HEK293 (cell line): ENCODE measurements at regions not wholly inside any gene's neighbourhood (a gene's known extent, or its start where the extent isn't known, plus 50 kb on each side); places are given as distances from the start of the nearest gene placed in this dataset.

Experiments
- CTCF ChIA-PET: fragments of 350-600 bp; formaldehyde crosslinking; extraction: SDS; loops from one replicate; lab custom pipeline; 2021; ENCODE audit warnings: antibody characterized with exemption; lab: Yijun Ruan, JAX
- POLR2A ChIA-PET: fragments of 300-600 bp; formaldehyde crosslinking; extraction: SDS; loops from one replicate; lab custom pipeline; 2020; ENCODE audit warnings: antibody characterized with exemption, inconsistent platforms; lab: Yijun Ruan, JAX
- H3K27ac ChIP-seq: fragments of 200-500 bp; sonication (Bioruptor generic); 2 replicates; pipeline ENCODE4 v1.5.1; 2014; ENCODE audit warnings: low read depth, low read length, control low read depth, inconsistent platforms; ENCODE audit errors: extremely low read depth
- H3K36me3 ChIP-seq, 2 experiments: fragments of 200-500 bp in 1 of 2; sonication (Bioruptor generic) in 1 of 2; 1 replicate in 1 of 2; 2 replicates in 1 of 2; pipeline ENCODE4 v1.5.1; 2014 to 2017; ENCODE audit warnings: inconsistent platforms in 2 of 2, low read length in 2 of 2; ENCODE audit not compliant: control insufficient read depth in 2 of 2, insufficient read depth in 1 of 2
- H3K4me1 ChIP-seq: fragments of 200-500 bp; sonication (Bioruptor generic); 2 replicates; pipeline ENCODE4 v1.5.1; 2014; ENCODE audit warnings: mild to moderate bottlenecking, low read length, inconsistent platforms; ENCODE audit not compliant: control insufficient read depth, insufficient read depth
- H3K4me3 ChIP-seq: 2 replicates; pipeline ENCODE4 v1.5.1; 2011; ENCODE audit warnings: low read depth, mild to moderate bottlenecking, control low read depth, low read length, moderate library complexity
- H3K9me3 ChIP-seq: fragments of 200-500 bp; sonication (Bioruptor generic); 2 replicates; pipeline ENCODE4 v1.5.1; 2014; ENCODE audit warnings: low read depth, low read length, inconsistent platforms; ENCODE audit not compliant: control insufficient read depth, insufficient read depth
- CTCF ChIP-seq: fragments of 450-650 bp; formaldehyde crosslinking; IDR thresholded peaks from 2 replicates; pipeline ENCODE4 v1.5.1; 2016; ENCODE audit warnings: missing biosample characterization, missing genetic modification characterization
- GLIS1 ChIP-seq: fragments of 450-650 bp; formaldehyde crosslinking; IDR thresholded peaks from 2 replicates; pipeline ENCODE4 v1.5.1; 2016; ENCODE audit warnings: missing biosample characterization, missing genetic modification characterization
- GLIS2 ChIP-seq: fragments of 450-650 bp; formaldehyde crosslinking; IDR thresholded peaks from 2 replicates; pipeline ENCODE4 v1.5.1; 2016; ENCODE audit warnings: missing biosample characterization, missing genetic modification characterization
- KLF1 ChIP-seq: fragments of 450-650 bp; formaldehyde crosslinking; IDR thresholded peaks from 2 replicates; pipeline ENCODE4 v1.5.1; 2016; ENCODE audit warnings: missing biosample characterization, missing genetic modification characterization
- SCRT1 ChIP-seq: fragments of 450-650 bp; formaldehyde crosslinking; IDR thresholded peaks from 2 replicates; pipeline ENCODE4 v1.5.1; 2016; ENCODE audit warnings: missing biosample characterization, missing genetic modification characterization, borderline replicate concordance
- ZBTB1 ChIP-seq: fragments of 450-650 bp; formaldehyde crosslinking; IDR thresholded peaks from 2 replicates; pipeline ENCODE4 v1.5.1; 2016; ENCODE audit warnings: missing biosample characterization, missing genetic modification characterization
- ZBTB44 ChIP-seq: fragments of 450-650 bp; IDR thresholded peaks from 2 replicates; pipeline ENCODE4 v1.5.1; 2018; ENCODE audit warnings: missing biosample characterization, mild to moderate bottlenecking, missing genetic modification characterization
- ZBTB7A ChIP-seq: fragments of 450-650 bp; formaldehyde crosslinking; IDR thresholded peaks from 2 replicates; pipeline ENCODE4 v1.5.1; 2016; ENCODE audit warnings: low read depth, missing biosample characterization, missing genetic modification characterization
- ZEB2 ChIP-seq: fragments of 450-650 bp; formaldehyde crosslinking; IDR thresholded peaks from 2 replicates; pipeline ENCODE4 v1.5.1; 2016; ENCODE audit warnings: missing biosample characterization, missing genetic modification characterization
- ZFP41 ChIP-seq: fragments of 450-650 bp; formaldehyde crosslinking; IDR thresholded peaks from 2 replicates; pipeline ENCODE4 v1.5.1; 2016; ENCODE audit warnings: missing biosample characterization, missing genetic modification characterization, borderline replicate concordance
- ZIC2 ChIP-seq: fragments of 450-650 bp; formaldehyde crosslinking; IDR thresholded peaks from 2 replicates; pipeline ENCODE4 v1.5.1; 2016; ENCODE audit warnings: missing biosample characterization, missing genetic modification characterization
- ZNF10 ChIP-seq: fragments of 450-650 bp; formaldehyde crosslinking; IDR thresholded peaks from 2 replicates; pipeline ENCODE4 v1.5.1; 2017; ENCODE audit warnings: missing biosample characterization, missing genetic modification characterization
- ZNF112 ChIP-seq: fragments of 450-650 bp; formaldehyde crosslinking; IDR thresholded peaks from 2 replicates; pipeline ENCODE4 v1.5.0; 2017; ENCODE audit warnings: missing biosample characterization, missing genetic modification characterization
- ZNF121 ChIP-seq: fragments of 450-650 bp; formaldehyde crosslinking; IDR thresholded peaks from 2 replicates; pipeline ENCODE4 v1.5.1; 2016; ENCODE audit warnings: missing biosample characterization, missing genetic modification characterization
- ZNF138 ChIP-seq: fragments of 450-650 bp; formaldehyde crosslinking; IDR thresholded peaks from 2 replicates; pipeline ENCODE4 v1.5.1; 2016; ENCODE audit warnings: missing biosample characterization, missing genetic modification characterization, borderline replicate concordance
- ZNF174 ChIP-seq: fragments of 450-650 bp; formaldehyde crosslinking; IDR thresholded peaks from 2 replicates; pipeline ENCODE4 v1.5.0; 2017; ENCODE audit warnings: missing biosample characterization, mild to moderate bottlenecking, missing genetic modification characterization
- ZNF19 ChIP-seq: fragments of 450-650 bp; formaldehyde crosslinking; IDR thresholded peaks from 2 replicates; pipeline ENCODE4; 2016; ENCODE audit warnings: missing biosample characterization, missing genetic modification characterization, low read depth
- ZNF202 ChIP-seq: fragments of 450-650 bp; formaldehyde crosslinking; IDR thresholded peaks from 2 replicates; pipeline ENCODE4 v1.5.1; 2016; ENCODE audit warnings: missing biosample characterization, missing genetic modification characterization, borderline replicate concordance
- ZNF354C ChIP-seq: fragments of 450-650 bp; formaldehyde crosslinking; IDR thresholded peaks from 2 replicates; pipeline ENCODE4 v1.5.1; 2016; ENCODE audit warnings: missing biosample characterization, missing genetic modification characterization, low read depth, borderline replicate concordance
- ZNF426 ChIP-seq: fragments of 450-650 bp; formaldehyde crosslinking; IDR thresholded peaks from 2 replicates; pipeline ENCODE4 v1.5.1; 2017; ENCODE audit warnings: missing biosample characterization, missing genetic modification characterization, mild to moderate bottlenecking, inconsistent platforms, moderate library complexity
- ZNF433 ChIP-seq: fragments of 450-650 bp; formaldehyde crosslinking; IDR thresholded peaks from 2 replicates; pipeline ENCODE4 v1.5.1; 2016; ENCODE audit warnings: missing biosample characterization, missing genetic modification characterization, low read depth
- ZNF48 ChIP-seq: fragments of 450-650 bp; formaldehyde crosslinking; IDR thresholded peaks from 2 replicates; pipeline ENCODE4 v1.5.1; 2016; ENCODE audit warnings: missing biosample characterization, missing genetic modification characterization
- ZNF514 ChIP-seq: fragments of 450-650 bp; formaldehyde crosslinking; IDR thresholded peaks from 2 replicates; pipeline ENCODE4 v1.5.1; 2016; ENCODE audit warnings: missing biosample characterization, missing genetic modification characterization
- ZNF558 ChIP-seq: fragments of 450-650 bp; formaldehyde crosslinking; IDR thresholded peaks from 2 replicates; pipeline ENCODE4 v1.5.1; 2016; ENCODE audit warnings: missing biosample characterization, missing genetic modification characterization
- ZNF600 ChIP-seq: fragments of 450-650 bp; formaldehyde crosslinking; IDR thresholded peaks from 2 replicates; pipeline ENCODE4 v1.5.1; 2016; ENCODE audit warnings: missing biosample characterization, missing genetic modification characterization
- ZNF623 ChIP-seq: fragments of 450-650 bp; formaldehyde crosslinking; IDR thresholded peaks from 2 replicates; pipeline ENCODE4 v1.5.1; 2016; ENCODE audit warnings: missing biosample characterization, missing genetic modification characterization
- ZNF660 ChIP-seq: fragments of 450-650 bp; IDR thresholded peaks from 2 replicates; pipeline ENCODE4 v1.5.1; 2018; ENCODE audit warnings: missing biosample characterization, mild to moderate bottlenecking, missing genetic modification characterization
- ZNF768 ChIP-seq: fragments of 450-650 bp; formaldehyde crosslinking; IDR thresholded peaks from 2 replicates; pipeline ENCODE4 v1.5.1; 2018; ENCODE audit warnings: missing biosample characterization, mild to moderate bottlenecking, missing genetic modification characterization
- ZNF776 ChIP-seq: fragments of 450-650 bp; formaldehyde crosslinking; IDR thresholded peaks from 2 replicates; pipeline ENCODE4 v1.5.0; 2017; ENCODE audit warnings: missing biosample characterization, missing genetic modification characterization, borderline replicate concordance
- ZNF830 ChIP-seq: fragments of 450-650 bp; IDR thresholded peaks from 2 replicates; pipeline ENCODE4 v1.5.0; 2018; ENCODE audit warnings: missing biosample characterization, missing genetic modification characterization, low read depth, mild to moderate bottlenecking, moderate library complexity
- ZSCAN23 ChIP-seq: fragments of 450-650 bp; formaldehyde crosslinking; IDR thresholded peaks from 2 replicates; pipeline ENCODE4 v1.5.1; 2016; ENCODE audit warnings: missing biosample characterization, missing genetic modification characterization
- ZSCAN4 ChIP-seq: fragments of 450-650 bp; formaldehyde crosslinking; IDR thresholded peaks from 2 replicates; pipeline ENCODE4 v1.5.1; 2017; ENCODE audit warnings: missing biosample characterization, missing genetic modification characterization

DNA sequence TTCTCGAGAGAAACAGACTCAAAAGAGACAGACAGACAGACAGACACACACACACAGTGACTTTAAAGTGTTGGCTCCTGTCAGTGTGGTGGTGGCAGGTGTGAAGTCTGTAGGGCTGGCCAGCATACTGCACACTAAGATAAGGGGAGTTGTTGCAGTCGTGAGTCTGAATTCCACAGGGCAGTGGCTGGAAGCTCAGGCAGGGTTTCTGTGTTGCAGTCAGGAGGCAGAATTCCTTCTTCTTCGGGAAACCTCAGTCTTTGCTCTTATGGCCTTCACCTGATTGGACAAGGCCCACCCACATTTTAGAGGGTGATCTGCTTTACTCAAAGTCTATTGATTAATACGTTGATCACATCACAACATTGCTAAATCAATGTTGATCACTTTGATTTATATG, 478.4 kb upstream of the HS6ST1 start:
- TF ChIP-seq ZSCAN4 (tag by site-specific recombination) (no peak), SCRT1 (no peak), ZFP41 (no peak), ZNF202 (no peak), ZEB2 (tag by site-specific recombination) (no peak), ZNF10 (tag by site-specific recombination) (peak; percentile 95), ZNF514 (tag by site-specific recombination) (no peak), ZBTB44 (tag by site-specific recombination) (no peak)
- Histone ChIP-seq H3K36me3 (no peaks in the 10 kb centered on the region), H3K9me3 (no peaks in the 10 kb centered on the region), H3K4me3 (no peak overlapping the region), H3K4me1 (no peaks in the 10 kb centered on the region), H3K27ac (no peak overlapping the region)
- POLR2A ChIA-PET, result no interaction called here
- CTCF ChIA-PET, result no interaction called here

DNA sequence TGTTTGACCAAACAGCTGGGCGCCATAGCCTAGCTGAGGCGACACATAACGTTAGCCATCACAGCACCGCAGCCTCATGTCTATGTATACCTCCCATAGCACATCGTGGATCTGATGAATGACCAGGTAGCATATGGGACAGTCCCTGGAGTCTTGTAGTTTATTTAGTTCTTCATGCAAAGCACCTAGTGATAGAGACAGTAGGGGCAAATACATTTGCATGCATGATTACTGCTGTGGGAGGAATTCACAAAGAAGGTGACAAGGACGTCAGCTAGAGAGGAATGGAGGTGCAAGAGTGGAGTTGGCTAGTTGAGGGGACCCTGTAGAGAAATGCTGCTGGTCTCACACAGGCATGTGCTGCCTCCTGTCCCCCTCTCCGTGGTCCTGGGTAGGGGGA, 478.9 kb upstream of the HS6ST1 start:
- POLR2A ChIA-PET, result no interaction called here
- CTCF ChIA-PET, result no interaction called here
- Histone ChIP-seq H3K9me3 (no peaks in the 10 kb centered on the region), H3K4me1 (no peaks in the 10 kb centered on the region), H3K36me3 (no peaks in the 10 kb centered on the region), H3K4me3 (no peak overlapping the region), H3K27ac (no peak overlapping the region)
- TF ChIP-seq ZBTB7A (tag by site-specific recombination) (no peak), ZNF600 (no peak), ZNF138 (no peak), ZNF112 (tag by site-specific recombination) (no peak), ZNF623 (tag by site-specific recombination) (no peak), GLIS1 (no peak)

- ChIA-PET POLR2A (no interaction called here), CTCF (no interaction called here)
Measured at GRCh38 chr2:128797937-128798336, 479.3 kb upstream of the HS6ST1 start.

More at GRCh38 chr2:128797937-128798336, 479.3 kb upstream of the HS6ST1 start:
- Histone ChIP-seq H3K9me3 (no peaks in the 10 kb centered on the region), H3K4me1 (no peaks in the 10 kb centered on the region), H3K36me3 (no peaks in the 10 kb centered on the region), H3K4me3 (no peak overlapping the region), H3K27ac (no peak overlapping the region)
- TF ChIP-seq ZNF660 (tag by site-specific recombination) (no peak), ZNF174 (tag by site-specific recombination) (no peak), ZBTB1 (tag by site-specific recombination) (no peak), ZNF19 (tag by site-specific recombination) (no peak), ZNF354C (tag by site-specific recombination) (no peak), ZNF558 (tag by site-specific recombination) (no peak), ZNF768 (tag by site-specific recombination) (no peak), ZIC2 (tag by site-specific recombination) (no peak), ZNF514 (tag by site-specific recombination) (no peak), CTCF (no peak), ZNF121 (no peak), ZNF48 (tag by site-specific recombination) (no peak), ZNF830 (tag by site-specific recombination) (no peak), ZNF433 (no peak), GLIS2 (tag by site-specific recombination) (no peak), ZNF426 (tag by site-specific recombination) (no peak), ZNF776 (tag by site-specific recombination) (no peak), KLF1 (tag by site-specific recombination) (no peak), ZSCAN23 (tag by site-specific recombination) (no peak)
